Neural cell (in vitro differentiated cells): ENCODE measurements at regions not wholly inside any gene's neighbourhood (a gene's known extent, or its start where the extent isn't known, plus 50 kb on each side); places are given as distances from the start of the nearest gene placed in this dataset.

Experiments
- H2AFZ ChIP-seq: fragments of 200-600, 300-800 bp; sonication (generic), shearing (Covaris generic); 2 replicates; pipeline ENCODE4 v1.6.0; 2014; ENCODE audit warnings: low read depth, mild to moderate bottlenecking, antibody characterized with exemption, low read length, moderate library complexity
- H3F3A ChIP-seq: fragments of 200-600 bp; shearing (Covaris generic); 2 replicates; pipeline ENCODE4 v1.6.1; 2016; ENCODE audit warnings: mild to moderate bottlenecking, moderate library complexity, mixed read lengths, antibody characterized with exemption, low read length; ENCODE audit not compliant: insufficient read depth, poor library complexity, severe bottlenecking
- H3K27ac ChIP-seq: fragments of 200-600, 300-800 bp; sonication (generic), shearing (Covaris generic); 2 replicates; pipeline ENCODE4 v1.5.1; 2014; ENCODE audit warnings: mild to moderate bottlenecking, low read length, moderate library complexity
- H3K27me3 ChIP-seq: fragments of 300-800, 200-600 bp; sonication (generic), shearing (Covaris generic); 2 replicates; pipeline ENCODE4 v1.6.0; 2014; ENCODE audit warnings: mild to moderate bottlenecking, low read depth, low read length, moderate library complexity; ENCODE audit not compliant: insufficient read depth
- H3K36me3 ChIP-seq: fragments of 300-800, 200-600 bp; sonication (generic), shearing (Covaris generic); 2 replicates; pipeline ENCODE4 v1.5.1; 2014; ENCODE audit warnings: mild to moderate bottlenecking, antibody characterized with exemption, low read length, moderate library complexity; ENCODE audit not compliant: insufficient read depth
- H3K4me2 ChIP-seq: fragments of 300-800, 200-600 bp; sonication (generic), shearing (Covaris generic); 2 replicates; pipeline ENCODE4 v1.6.0; 2014; ENCODE audit warnings: mild to moderate bottlenecking, low read length
- H3K4me3 ChIP-seq: fragments of 300-800, 200-600 bp; sonication (generic), shearing (Covaris generic); 2 replicates; pipeline ENCODE4 v1.5.1; 2014; ENCODE audit warnings: mild to moderate bottlenecking, low read length, moderate library complexity
- H3K79me2 ChIP-seq: fragments of 200-600 bp; shearing (Covaris generic); replicated peaks from 2 replicates; pipeline ENCODE4 v1.6.0; 2014; ENCODE audit warnings: mild to moderate bottlenecking, low read length, moderate library complexity; ENCODE audit not compliant: insufficient read depth
- H3K9ac ChIP-seq: fragments of 300-800, 200-600 bp; sonication (generic), shearing (Covaris generic); 2 replicates; pipeline ENCODE4 v1.6.1; 2016; ENCODE audit warnings: mild to moderate bottlenecking, low read length, mixed read lengths
- H3K9me2 ChIP-seq: fragments of 200-600 bp; shearing (Covaris generic); 2 replicates; pipeline ENCODE4 v1.6.1; 2016; ENCODE audit warnings: mild to moderate bottlenecking, low read length, mixed read lengths; ENCODE audit not compliant: insufficient read depth
- H3K9me3 ChIP-seq: fragments of 200-600, 300-800 bp; sonication (generic), shearing (Covaris generic); 2 replicates; pipeline ENCODE4 v1.6.1; 2016; ENCODE audit warnings: mild to moderate bottlenecking, mixed run types, low read length, moderate library complexity, mixed read lengths
- H4K20me1 ChIP-seq: fragments of 200-600 bp; shearing (Covaris generic); 2 replicates; pipeline ENCODE4 v1.6.1; 2016; ENCODE audit warnings: mild to moderate bottlenecking, mixed run types; ENCODE audit not compliant: insufficient read depth
- EP300 ChIP-seq: fragments of 450-650 bp; conservative IDR thresholded peaks from 2 replicates; pipeline ENCODE4 v1.6.1; 2014; ENCODE audit warnings: antibody characterized with exemption, mild to moderate bottlenecking, moderate library complexity; ENCODE audit not compliant: poor library complexity, severe bottlenecking
- EZH2 ChIP-seq: fragments of 200-600, 300-800 bp; shearing (Covaris generic), sonication (generic); IDR thresholded peaks from 2 replicates; pipeline ENCODE4 v1.6.1; 2014; ENCODE audit warnings: antibody characterized with exemption, low read length, borderline replicate concordance, mild to moderate bottlenecking; ENCODE audit not compliant: insufficient read depth, poor library complexity, severe bottlenecking
- MXI1 ChIP-seq: fragments of 450-650 bp; conservative IDR thresholded peaks from 2 replicates; pipeline ENCODE4 v1.6.1; 2014; ENCODE audit warnings: antibody characterized with exemption, mild to moderate bottlenecking; ENCODE audit not compliant: poor library complexity, severe bottlenecking
- POLR2AphosphoS5 ChIP-seq: IDR thresholded peaks from 2 replicates; pipeline ENCODE4 v1.6.1; 2012
- RAD21 ChIP-seq: fragments of 450-650 bp; conservative IDR thresholded peaks from 2 replicates; pipeline ENCODE4 v1.6.1; 2014; ENCODE audit warnings: antibody characterized with exemption, mild to moderate bottlenecking, moderate library complexity
- SMC3 ChIP-seq: fragments of 450-650 bp; conservative IDR thresholded peaks from 2 replicates; pipeline ENCODE4 v1.6.1; 2014; ENCODE audit warnings: antibody characterized with exemption, mild to moderate bottlenecking, moderate library complexity; ENCODE audit not compliant: poor library complexity
- TAF1 ChIP-seq: IDR thresholded peaks from 2 replicates; pipeline ENCODE4 v1.6.1; 2012; ENCODE audit warnings: low read depth
- TF ChIP-seq, protein P1 (sequence below): fragments of 450-650 bp; IDR thresholded peaks from 2 replicates; pipeline ENCODE4 v1.5.1; 2014; ENCODE audit warnings: antibody characterized with exemption, mild to moderate bottlenecking, moderate library complexity; ENCODE audit not compliant: poor library complexity, severe bottlenecking
- TF ChIP-seq, protein P2 (sequence below): IDR thresholded peaks from 2 replicates; pipeline ENCODE4 v1.6.1; 2012; ENCODE audit warnings: borderline replicate concordance

DNA sequence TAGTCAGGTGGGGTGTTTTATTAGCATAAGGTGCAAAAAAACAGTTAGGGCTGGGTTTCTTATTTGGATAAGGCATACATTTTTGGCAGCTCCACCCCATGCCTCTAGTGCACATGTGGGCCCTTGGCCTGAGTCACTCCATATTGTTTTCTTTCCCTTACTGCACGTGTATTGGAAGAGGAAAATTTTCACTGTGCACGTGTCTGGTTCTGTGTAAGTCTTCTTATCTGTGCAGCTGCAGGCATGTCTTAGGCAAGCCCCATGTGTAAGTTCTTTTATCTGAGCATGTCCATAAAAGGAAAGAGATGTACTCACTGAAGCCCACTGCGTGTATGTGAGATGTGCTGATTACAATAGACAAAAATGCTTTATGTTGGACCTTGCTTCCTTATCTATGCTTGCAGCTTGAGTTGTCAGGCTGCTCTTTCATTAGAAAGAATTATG lies 540.3 kb upstream of the IGFBP3 start:
- no peaks in the 10 kb centered on the region for H3K27me3 ChIP-seq
- H3K9ac ChIP-seq, result no peak overlapping the region
- H3K36me3 ChIP-seq, result no peaks in the 10 kb centered on the region
- H3K4me3 ChIP-seq, result no peak overlapping the region
- no peak overlapping the region for H2AFZ ChIP-seq
- H3K27ac ChIP-seq, result no peak overlapping the region
- H3K9me2 ChIP-seq, result no peaks in the 10 kb centered on the region
- no peak overlapping the region for H3K4me2 ChIP-seq
- peaks cover 7% of the 10 kb centered on the region for H3K9me3 ChIP-seq
- no peaks in the 10 kb centered on the region for H4K20me1 ChIP-seq
- TF ChIP-seq SMC3, result no peak
- no peak for TF ChIP-seq EP300
- TF ChIP-seq, protein P1, sequence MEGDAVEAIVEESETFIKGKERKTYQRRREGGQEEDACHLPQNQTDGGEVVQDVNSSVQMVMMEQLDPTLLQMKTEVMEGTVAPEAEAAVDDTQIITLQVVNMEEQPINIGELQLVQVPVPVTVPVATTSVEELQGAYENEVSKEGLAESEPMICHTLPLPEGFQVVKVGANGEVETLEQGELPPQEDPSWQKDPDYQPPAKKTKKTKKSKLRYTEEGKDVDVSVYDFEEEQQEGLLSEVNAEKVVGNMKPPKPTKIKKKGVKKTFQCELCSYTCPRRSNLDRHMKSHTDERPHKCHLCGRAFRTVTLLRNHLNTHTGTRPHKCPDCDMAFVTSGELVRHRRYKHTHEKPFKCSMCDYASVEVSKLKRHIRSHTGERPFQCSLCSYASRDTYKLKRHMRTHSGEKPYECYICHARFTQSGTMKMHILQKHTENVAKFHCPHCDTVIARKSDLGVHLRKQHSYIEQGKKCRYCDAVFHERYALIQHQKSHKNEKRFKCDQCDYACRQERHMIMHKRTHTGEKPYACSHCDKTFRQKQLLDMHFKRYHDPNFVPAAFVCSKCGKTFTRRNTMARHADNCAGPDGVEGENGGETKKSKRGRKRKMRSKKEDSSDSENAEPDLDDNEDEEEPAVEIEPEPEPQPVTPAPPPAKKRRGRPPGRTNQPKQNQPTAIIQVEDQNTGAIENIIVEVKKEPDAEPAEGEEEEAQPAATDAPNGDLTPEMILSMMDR, result no peak
- no peak for TF ChIP-seq MXI1
- TF ChIP-seq RAD21, result no peak
- no peak for TF ChIP-seq EZH2
- no peak for TF ChIP-seq POLR2AphosphoS5
- TF ChIP-seq TAF1, result no peak
- TF ChIP-seq, protein P2, sequence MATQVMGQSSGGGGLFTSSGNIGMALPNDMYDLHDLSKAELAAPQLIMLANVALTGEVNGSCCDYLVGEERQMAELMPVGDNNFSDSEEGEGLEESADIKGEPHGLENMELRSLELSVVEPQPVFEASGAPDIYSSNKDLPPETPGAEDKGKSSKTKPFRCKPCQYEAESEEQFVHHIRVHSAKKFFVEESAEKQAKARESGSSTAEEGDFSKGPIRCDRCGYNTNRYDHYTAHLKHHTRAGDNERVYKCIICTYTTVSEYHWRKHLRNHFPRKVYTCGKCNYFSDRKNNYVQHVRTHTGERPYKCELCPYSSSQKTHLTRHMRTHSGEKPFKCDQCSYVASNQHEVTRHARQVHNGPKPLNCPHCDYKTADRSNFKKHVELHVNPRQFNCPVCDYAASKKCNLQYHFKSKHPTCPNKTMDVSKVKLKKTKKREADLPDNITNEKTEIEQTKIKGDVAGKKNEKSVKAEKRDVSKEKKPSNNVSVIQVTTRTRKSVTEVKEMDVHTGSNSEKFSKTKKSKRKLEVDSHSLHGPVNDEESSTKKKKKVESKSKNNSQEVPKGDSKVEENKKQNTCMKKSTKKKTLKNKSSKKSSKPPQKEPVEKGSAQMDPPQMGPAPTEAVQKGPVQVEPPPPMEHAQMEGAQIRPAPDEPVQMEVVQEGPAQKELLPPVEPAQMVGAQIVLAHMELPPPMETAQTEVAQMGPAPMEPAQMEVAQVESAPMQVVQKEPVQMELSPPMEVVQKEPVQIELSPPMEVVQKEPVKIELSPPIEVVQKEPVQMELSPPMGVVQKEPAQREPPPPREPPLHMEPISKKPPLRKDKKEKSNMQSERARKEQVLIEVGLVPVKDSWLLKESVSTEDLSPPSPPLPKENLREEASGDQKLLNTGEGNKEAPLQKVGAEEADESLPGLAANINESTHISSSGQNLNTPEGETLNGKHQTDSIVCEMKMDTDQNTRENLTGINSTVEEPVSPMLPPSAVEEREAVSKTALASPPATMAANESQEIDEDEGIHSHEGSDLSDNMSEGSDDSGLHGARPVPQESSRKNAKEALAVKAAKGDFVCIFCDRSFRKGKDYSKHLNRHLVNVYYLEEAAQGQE, result no peak
- no peaks in the 10 kb centered on the region for H3K79me2 ChIP-seq
- H3F3A ChIP-seq, result no peaks in the 10 kb centered on the region

DNA sequence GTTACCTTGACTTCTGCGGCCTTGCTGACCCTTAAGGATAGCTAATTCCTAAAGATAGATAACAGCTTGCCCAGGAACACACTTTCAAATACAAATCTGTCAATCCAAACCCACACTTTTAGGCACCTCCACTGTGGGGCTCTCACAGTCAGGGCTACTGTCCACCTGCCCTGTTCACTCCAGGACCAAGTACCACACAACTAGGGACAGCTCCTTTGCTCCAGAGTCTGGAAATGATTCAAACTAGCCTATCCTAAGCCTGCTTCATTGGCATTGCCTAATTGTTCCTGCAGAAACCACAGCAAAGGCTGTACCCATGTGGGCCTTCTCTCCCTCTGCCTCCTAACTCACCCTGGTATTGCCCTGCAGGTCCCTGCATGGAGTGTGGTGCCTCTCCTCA lies 538.9 kb upstream of the IGFBP3 start:
- H3K4me3 ChIP-seq, result no peak overlapping the region
- H3K79me2 ChIP-seq, result no peaks in the 10 kb centered on the region
- H2AFZ ChIP-seq, result no peak overlapping the region
- no peak overlapping the region for H3K4me2 ChIP-seq
- H3K9me2 ChIP-seq, result no peaks in the 10 kb centered on the region
- H3K27me3 ChIP-seq, result no peaks in the 10 kb centered on the region
- no peaks in the 10 kb centered on the region for H3K36me3 ChIP-seq
- H3K27ac ChIP-seq, result no peak overlapping the region
- H3F3A ChIP-seq, result no peaks in the 10 kb centered on the region
- no peaks in the 10 kb centered on the region for H4K20me1 ChIP-seq
- H3K9ac ChIP-seq, result no peak overlapping the region
- peaks cover 4% of the 10 kb centered on the region for H3K9me3 ChIP-seq
- TF ChIP-seq, protein P2, result no peak
- TF ChIP-seq RAD21 (no peak), MXI1 (no peak), EZH2 (no peak), SMC3 (no peak), TAF1 (no peak), POLR2AphosphoS5 (no peak), EP300 (no peak)
- TF ChIP-seq, protein P1, result no peak
